PC-3 (cell line): ENCODE measurements at regions not wholly inside any gene's neighbourhood (a gene's known extent, or its start where the extent isn't known, plus 50 kb on each side); places are given as distances from the start of the nearest gene placed in this dataset.

ENCODE experiments used
- ATAC-seq: fragments of 200-7000 bp; cut with Tn5 transposase; 2 replicates; pipeline ENCODE4 v1.9.1; 2020; ENCODE audit warnings: mild to moderate bottlenecking, moderate library complexity
- BruUV-seq: library from RNA; stranded (reverse); fragments of 400-500 nt; replicated peaks from 2 replicates; lab custom pipeline; 2021; lab: Mats Ljungman, UMichigan
- CTCF ChIA-PET: fragments of 300-600 bp; sonication (Branson Sonifier 250); formaldehyde crosslinking; loops from one replicate; lab custom pipeline; 2022; ENCODE audit warnings: antibody characterized with exemption; lab: Charles Lee
- POLR2A ChIA-PET: fragments of 300-600 bp; sonication (Branson Sonifier 250); formaldehyde crosslinking; loops from one replicate; lab custom pipeline; 2022; ENCODE audit warnings: antibody characterized with exemption; ENCODE audit not compliant: unreplicated experiment; lab: Charles Lee
- DNase-seq: peaks from one replicate; pipeline ENCODE4 v3.0.0-alpha.2; 2015
- H2AFZ ChIP-seq: fragments of 300-600 bp; sonication (generic); 2 replicates; pipeline ENCODE4 v1.6.0; 2016; ENCODE audit warnings: antibody characterized with exemption, low read length
- H3F3A ChIP-seq: fragments of 300-600 bp; sonication (generic); one replicate; pipeline ENCODE4 v1.6.0; 2017; ENCODE audit warnings: antibody characterized with exemption, low read length, control low read depth, mild to moderate bottlenecking; ENCODE audit not compliant: unreplicated experiment
- H3K27ac ChIP-seq: fragments of 300-600 bp; sonication (generic); 2 replicates; pipeline ENCODE4 v1.5.1; 2016; ENCODE audit warnings: mild to moderate bottlenecking, low read length
- H3K27me3 ChIP-seq: fragments of 300-600 bp; sonication (generic); 2 replicates; pipeline ENCODE4 v1.6.1; 2016; ENCODE audit warnings: low read length, mixed read lengths
- H3K36me3 ChIP-seq: fragments of 300-600 bp; sonication (generic); 2 replicates; pipeline ENCODE4 v1.6.1; 2016; ENCODE audit warnings: low read depth, mixed run types, low read length, mixed read lengths
- H3K4me1 ChIP-seq: fragments of 300-600 bp; sonication (generic); 2 replicates; pipeline ENCODE4 v1.5.1; 2016; ENCODE audit warnings: low read length; ENCODE audit not compliant: insufficient read depth
- H3K4me2 ChIP-seq: fragments of 300-600 bp; sonication (generic); 2 replicates; pipeline ENCODE4 v1.6.0; 2016; ENCODE audit warnings: low read length
- H3K4me3 ChIP-seq: fragments of 300-600 bp; sonication (generic); 2 replicates; pipeline ENCODE4 v1.5.1; 2016; ENCODE audit warnings: mild to moderate bottlenecking, low read length, mixed read lengths
- H3K79me2 ChIP-seq: fragments of 300-600 bp; sonication (generic); 2 replicates; pipeline ENCODE4 v1.6.1; 2017; ENCODE audit warnings: low read length, mixed read lengths
- H3K9ac ChIP-seq: fragments of 300-600 bp; sonication (generic); 2 replicates; pipeline ENCODE4 v1.6.0; 2016; ENCODE audit warnings: mild to moderate bottlenecking, low read length
- H3K9me2 ChIP-seq: fragments of 300-600 bp; sonication (generic); replicated peaks from 2 replicates; pipeline ENCODE4 v1.6.1; 2016; ENCODE audit warnings: mixed run types, low read length, mixed read lengths
- H3K9me3 ChIP-seq: fragments of 300-600 bp; sonication (generic); 2 replicates; pipeline ENCODE4 v1.6.1; 2016; ENCODE audit warnings: low read length, mixed read lengths
- H4K20me1 ChIP-seq: fragments of 300-600 bp; sonication (generic); 2 replicates; pipeline ENCODE4 v1.6.1; 2016; ENCODE audit warnings: low read length, mixed read lengths
- EZH2 ChIP-seq: fragments of 300-600 bp; sonication (generic); IDR thresholded peaks from one replicate; pipeline ENCODE4 v1.6.1; 2017; ENCODE audit warnings: antibody characterized with exemption, mild to moderate bottlenecking, low read length; ENCODE audit not compliant: unreplicated experiment
- EZH2phosphoT487 ChIP-seq: fragments of 300-600 bp; sonication (generic); IDR thresholded peaks from 2 replicates; pipeline ENCODE4 v1.6.1; 2018; ENCODE audit warnings: mild to moderate bottlenecking, antibody characterized with exemption, low read length, borderline replicate concordance
- intact Hi-C: fragments of 100-400 bp; cut with micrococcal nuclease; formaldehyde crosslinking; loops from 2 replicates; pipeline ENCODE4 v1.9.0; 2023
- TF ChIP-seq, protein P1 (sequence below): fragments of 300-600 bp; sonication (generic); conservative IDR thresholded peaks from 2 replicates; pipeline ENCODE4 v1.5.1; 2017; ENCODE audit warnings: antibody characterized with exemption, low read depth, mild to moderate bottlenecking, low read length

DNA sequence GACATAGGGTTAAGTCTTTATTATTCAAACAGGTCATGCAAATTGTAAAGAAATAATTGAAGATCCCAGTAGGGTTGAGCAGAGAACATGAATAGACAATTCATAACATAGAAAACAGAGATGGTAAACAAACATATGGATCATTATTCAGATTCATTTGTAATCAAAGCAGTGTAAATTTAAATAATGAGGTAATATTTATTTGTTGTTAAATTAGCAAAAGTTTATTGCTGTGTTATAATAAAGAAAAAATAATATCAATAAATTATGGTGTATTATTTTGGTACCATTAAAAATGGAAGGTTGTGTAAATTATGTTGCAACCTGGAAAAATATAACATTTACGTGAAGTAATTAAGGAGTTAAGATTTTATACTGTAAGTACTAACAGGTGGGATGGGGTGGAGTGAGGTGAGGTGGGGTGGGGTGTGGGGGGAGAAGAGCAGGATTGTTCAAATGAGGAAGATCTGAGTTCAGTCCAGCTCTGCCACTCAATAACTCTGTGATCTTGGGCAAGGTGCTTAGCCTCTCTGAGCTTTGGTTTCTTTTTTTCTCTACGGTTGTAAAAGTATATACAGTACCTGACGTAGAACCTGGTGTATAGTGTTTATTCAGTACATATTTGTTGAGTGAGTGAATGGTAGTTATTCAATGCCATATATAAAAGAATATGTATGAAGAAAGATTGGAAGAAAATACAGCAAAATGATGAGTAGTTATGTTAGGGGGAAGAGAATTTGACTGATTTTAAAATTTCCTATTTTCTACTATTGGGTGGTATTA lies 140.3 kb upstream of the KIF26B start:
- Histone ChIP-seq H3K79me2 (no peaks in the 10 kb centered on the region), H3F3A (no peaks in the 10 kb centered on the region), H2AFZ (no peak overlapping the region), H3K4me2 (peak overlapping the region; percentile 12; the same call in 1 of the 2 replicates), H3K36me3 (no peaks in the 10 kb centered on the region), H3K9me2 (no peaks in the 10 kb centered on the region), H3K9ac (no peak overlapping the region), H3K4me3 (no peak overlapping the region), H4K20me1 (no peaks in the 10 kb centered on the region), H3K4me1 (peaks cover 5% of the 10 kb centered on the region; the same call in 1 of the 2 replicates), H3K9me3 (no peaks in the 10 kb centered on the region), H3K27me3 (no peaks in the 10 kb centered on the region), H3K27ac (no peak overlapping the region)
- peak; percentile 95 for ATAC-seq
- no peak for TF ChIP-seq EZH2phosphoT487
- TF ChIP-seq, protein P1, sequence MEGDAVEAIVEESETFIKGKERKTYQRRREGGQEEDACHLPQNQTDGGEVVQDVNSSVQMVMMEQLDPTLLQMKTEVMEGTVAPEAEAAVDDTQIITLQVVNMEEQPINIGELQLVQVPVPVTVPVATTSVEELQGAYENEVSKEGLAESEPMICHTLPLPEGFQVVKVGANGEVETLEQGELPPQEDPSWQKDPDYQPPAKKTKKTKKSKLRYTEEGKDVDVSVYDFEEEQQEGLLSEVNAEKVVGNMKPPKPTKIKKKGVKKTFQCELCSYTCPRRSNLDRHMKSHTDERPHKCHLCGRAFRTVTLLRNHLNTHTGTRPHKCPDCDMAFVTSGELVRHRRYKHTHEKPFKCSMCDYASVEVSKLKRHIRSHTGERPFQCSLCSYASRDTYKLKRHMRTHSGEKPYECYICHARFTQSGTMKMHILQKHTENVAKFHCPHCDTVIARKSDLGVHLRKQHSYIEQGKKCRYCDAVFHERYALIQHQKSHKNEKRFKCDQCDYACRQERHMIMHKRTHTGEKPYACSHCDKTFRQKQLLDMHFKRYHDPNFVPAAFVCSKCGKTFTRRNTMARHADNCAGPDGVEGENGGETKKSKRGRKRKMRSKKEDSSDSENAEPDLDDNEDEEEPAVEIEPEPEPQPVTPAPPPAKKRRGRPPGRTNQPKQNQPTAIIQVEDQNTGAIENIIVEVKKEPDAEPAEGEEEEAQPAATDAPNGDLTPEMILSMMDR = no peak
- TF ChIP-seq EZH2 = no peak
- no TSS peak for BruUV-seq
- DNase-seq = peak; percentile 72
- POLR2A ChIA-PET = interaction anchor here (0.7 kb wide), 1 partner anchor 167 kb away, joined by 4 read pairs; no protein-coding TSS in a partner anchor
- CTCF ChIA-PET = no interaction called here
- intact Hi-C loops = no loop called here

DNA sequence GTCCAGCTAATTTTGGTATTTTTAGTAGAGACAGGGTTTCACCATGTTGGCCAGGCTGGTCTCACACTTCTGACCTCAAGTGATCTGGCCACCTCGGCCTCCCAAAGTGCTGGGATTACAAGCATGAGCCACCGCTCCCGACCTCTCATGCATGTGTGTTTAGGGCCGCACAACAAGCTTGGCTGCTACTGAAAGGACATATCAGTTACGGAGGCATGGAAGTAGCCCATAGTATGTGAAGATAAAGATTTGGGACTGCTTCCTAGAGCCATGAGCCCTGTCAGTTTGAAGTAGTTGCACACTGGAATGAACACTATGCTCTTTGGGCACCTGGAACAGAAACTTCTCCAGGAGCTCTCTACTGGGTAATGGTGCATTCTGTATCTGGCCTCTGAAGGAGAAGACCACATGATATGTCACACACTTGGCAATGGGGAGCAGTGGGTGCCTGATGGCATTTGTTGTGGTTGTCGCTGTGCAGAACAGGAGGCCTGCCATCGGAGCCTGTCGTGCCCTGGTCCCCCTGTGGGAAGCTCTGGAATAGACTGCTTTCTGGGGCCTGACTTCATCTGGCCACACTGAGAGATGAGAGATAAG lies 144.7 kb upstream of the KIF26B start:
- intact Hi-C loops = no loop called here
- H3K79me2 ChIP-seq = no peaks in the 10 kb centered on the region
- H4K20me1 ChIP-seq = no peaks in the 10 kb centered on the region
- H3K9me2 ChIP-seq = no peaks in the 10 kb centered on the region
- no peaks in the 10 kb centered on the region for H3K36me3 ChIP-seq
- ATAC-seq = no peak
- H2AFZ ChIP-seq = no peak overlapping the region
- H3K27ac ChIP-seq = no peak overlapping the region
- POLR2A ChIA-PET = no interaction called here
- H3K9me3 ChIP-seq = no peaks in the 10 kb centered on the region
- no peak overlapping the region for H3K9ac ChIP-seq
- BruUV-seq = no TSS peak
- no peak overlapping the region for H3K4me3 ChIP-seq
- no peak for DNase-seq
- peaks cover 4% of the 10 kb centered on the region; the same call in 1 of the 2 replicates for H3K4me1 ChIP-seq
- CTCF ChIA-PET = no interaction called here
- no peak overlapping the region for H3K4me2 ChIP-seq
- H3K27me3 ChIP-seq = no peaks in the 10 kb centered on the region
- H3F3A ChIP-seq = no peaks in the 10 kb centered on the region
- TF ChIP-seq, protein P1 = no peak
- TF ChIP-seq EZH2phosphoT487 (no peak), EZH2 (no peak)

DNA sequence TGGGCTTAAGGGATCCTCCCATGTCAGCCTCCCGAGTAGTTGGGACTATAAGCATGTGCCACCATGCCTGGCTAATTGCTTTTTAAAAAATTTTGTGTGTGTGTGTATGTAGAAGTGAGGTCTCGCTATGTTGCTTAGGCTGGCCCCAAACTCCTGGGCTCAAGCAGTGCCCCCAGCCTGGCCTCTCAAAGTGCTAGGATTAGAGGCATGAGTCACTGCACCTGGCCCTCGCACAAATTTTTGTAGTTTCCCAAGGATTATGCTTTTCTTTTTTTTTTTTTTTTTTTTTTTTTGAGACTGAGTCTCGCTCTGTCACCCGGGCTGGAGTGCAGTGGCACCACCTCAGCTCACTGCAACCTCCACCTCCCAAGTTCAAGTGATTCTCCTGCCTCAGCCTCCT lies 144.4 kb upstream of the HNRNPU start:
- Histone ChIP-seq H3K4me1 (no peaks in the 10 kb centered on the region), H3K4me2 (no peak overlapping the region), H3K36me3 (no peaks in the 10 kb centered on the region), H3F3A (no peaks in the 10 kb centered on the region), H3K27ac (no peak overlapping the region), H3K27me3 (no peaks in the 10 kb centered on the region), H3K9me2 (no peaks in the 10 kb centered on the region), H3K9ac (no peak overlapping the region), H2AFZ (no peak overlapping the region), H3K79me2 (no peaks in the 10 kb centered on the region), H4K20me1 (no peaks in the 10 kb centered on the region), H3K9me3 (no peaks in the 10 kb centered on the region), H3K4me3 (no peak overlapping the region)
- TF ChIP-seq, protein P1 = no peak
- no peak for TF ChIP-seq EZH2phosphoT487
- no peak for TF ChIP-seq EZH2
- ATAC-seq = no peak
- ChIA-PET POLR2A (interaction anchor here (0.7 kb wide), 1 partner anchor 374 kb away, joined by 8 read pairs; no protein-coding TSS in a partner anchor), CTCF (interaction anchor here (0.7 kb wide), 1 partner anchor 77 kb away, joined by 7 read pairs; no protein-coding TSS in a partner anchor)
- no peak for DNase-seq
- intact Hi-C loops = no loop called here
- BruUV-seq = no TSS peak
